ENCODE measurements at regions not wholly inside any gene's neighbourhood (a gene's known extent, or its start where the extent isn't known, plus 50 kb on each side); places are given as distances from the start of the nearest gene placed in this dataset.

DNA sequence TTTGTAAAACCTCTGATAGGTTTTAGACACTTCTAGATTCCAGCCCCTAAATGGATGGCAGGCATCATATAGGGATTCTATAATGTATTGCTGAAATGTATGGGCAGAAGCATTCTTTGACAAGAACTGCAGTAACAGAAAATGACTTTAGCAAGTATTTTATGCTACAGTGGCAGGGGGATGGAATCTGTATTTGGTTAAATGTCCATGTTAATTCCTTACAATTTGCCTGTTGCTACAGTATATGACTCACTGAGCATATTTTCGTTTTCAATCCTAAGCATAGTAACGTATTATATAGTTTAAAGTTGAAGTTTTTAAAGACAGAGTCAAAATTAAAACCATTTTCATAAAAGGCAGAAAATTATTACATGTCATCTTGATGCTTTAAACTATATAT is 150.1 kb downstream of the MEX3B start:
- Histone ChIP-seq H3K79me2 (ENCODE audit: insufficient read depth, low read length) (no peaks in the 10 kb centered on the region), H2AFZ (ENCODE audit: low read depth, low read length) (no peak overlapping the region), H3K4me3 (ENCODE audit: low read depth in 1 of 2, low read length in 2 of 2) (no peak overlapping the region), H3K27ac (ENCODE audit: low read length) (no peak overlapping the region), H3K4me2 (ENCODE audit: insufficient read depth, low read length) (no peak overlapping the region), H3K9ac (ENCODE audit: low read depth, low read length) (no peak overlapping the region), H3K9me3 (ENCODE audit: insufficient read depth, low read length, severe bottlenecking) (no peaks in the 10 kb centered on the region), H3K36me3 (ENCODE audit: insufficient read depth, low read length) (no peaks in the 10 kb centered on the region), H3K27me3 (ENCODE audit: insufficient read depth, low read length, poor library complexity) (no peaks in the 10 kb centered on the region), H4K20me1 (ENCODE audit: insufficient read depth, low read length) (no peaks in the 10 kb centered on the region), H3K4me1 (ENCODE audit: insufficient read depth, low read length) (no peaks in the 10 kb centered on the region)
- no peak for TF ChIP-seq CTCF (IDR thresholded peaks at IDR 0.05; ENCODE audit: borderline replicate concordance, extremely low read depth, low read length, poor library complexity, severe bottlenecking)
- TF ChIP-seq EZH2 (IDR thresholded peaks at IDR 0.05; ENCODE audit: borderline replicate concordance, low read depth, low read length, severe bottlenecking), result no peak
- DNase-seq (no peak), ATAC-seq (ENCODE audit: insufficient read depth, low read depth) (no peak)

DNA sequence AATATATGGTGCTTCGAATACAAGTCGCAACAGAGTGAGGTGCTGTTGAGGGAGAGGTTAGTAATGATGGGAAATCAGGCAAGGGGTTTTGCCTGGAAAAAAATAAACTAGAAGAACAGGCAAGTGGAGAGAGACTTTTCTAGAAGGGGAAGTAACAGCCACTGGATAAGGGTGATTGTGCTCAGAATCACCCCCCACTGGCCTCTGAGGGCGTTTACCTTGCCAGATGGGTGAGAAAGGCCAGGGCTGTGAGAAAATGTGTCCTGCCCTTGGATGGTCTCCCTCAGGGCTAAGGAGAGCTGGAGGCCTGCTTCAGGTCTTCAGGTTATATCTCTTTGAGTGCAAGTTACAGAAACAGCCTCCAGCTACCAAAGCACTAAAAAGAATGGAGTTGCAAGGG is 151.8 kb downstream of the MEX3B start:
- Histone ChIP-seq H3K36me3 (ENCODE audit: insufficient read depth, low read length) (no peaks in the 10 kb centered on the region), H3K9ac (ENCODE audit: low read depth, low read length) (no peak overlapping the region), H3K4me2 (ENCODE audit: insufficient read depth, low read length) (no peak overlapping the region), H3K27ac (ENCODE audit: low read length) (no peak overlapping the region), H3K4me3 (ENCODE audit: low read depth in 1 of 2, low read length in 2 of 2) (no peak overlapping the region), H3K4me1 (ENCODE audit: insufficient read depth, low read length) (no peaks in the 10 kb centered on the region), H2AFZ (ENCODE audit: low read depth, low read length) (no peak overlapping the region), H3K27me3 (ENCODE audit: insufficient read depth, low read length, poor library complexity) (no peaks in the 10 kb centered on the region), H3K79me2 (ENCODE audit: insufficient read depth, low read length) (no peaks in the 10 kb centered on the region), H4K20me1 (ENCODE audit: insufficient read depth, low read length) (no peaks in the 10 kb centered on the region), H3K9me3 (ENCODE audit: insufficient read depth, low read length, severe bottlenecking) (no peaks in the 10 kb centered on the region)
- ATAC-seq (ENCODE audit: insufficient read depth, low read depth), result no peak
- DNase-seq, result no peak
- TF ChIP-seq CTCF (IDR thresholded peaks at IDR 0.05; ENCODE audit: borderline replicate concordance, extremely low read depth, low read length, poor library complexity, severe bottlenecking) (no peak), EZH2 (IDR thresholded peaks at IDR 0.05; ENCODE audit: borderline replicate concordance, low read depth, low read length, severe bottlenecking) (no peak)

- no peak for TF ChIP-seq EZH2 (IDR thresholded peaks at IDR 0.05; ENCODE audit: borderline replicate concordance, low read depth, low read length, severe bottlenecking)
- no peak for TF ChIP-seq CTCF (IDR thresholded peaks at IDR 0.05; ENCODE audit: borderline replicate concordance, extremely low read depth, low read length, poor library complexity, severe bottlenecking)
- Histone ChIP-seq H3K4me1 (ENCODE audit: insufficient read depth, low read length) (no peaks in the 10 kb centered on the region), H3K27me3 (ENCODE audit: insufficient read depth, low read length, poor library complexity) (no peaks in the 10 kb centered on the region), H3K27ac (ENCODE audit: low read length) (no peak overlapping the region), H3K9ac (ENCODE audit: low read depth, low read length) (no peak overlapping the region), H3K4me3 (ENCODE audit: low read depth in 1 of 2, low read length in 2 of 2) (no peak overlapping the region), H3K9me3 (ENCODE audit: insufficient read depth, low read length, severe bottlenecking) (no peaks in the 10 kb centered on the region), H3K36me3 (ENCODE audit: insufficient read depth, low read length) (no peaks in the 10 kb centered on the region), H3K4me2 (ENCODE audit: insufficient read depth, low read length) (no peak overlapping the region), H4K20me1 (ENCODE audit: insufficient read depth, low read length) (no peaks in the 10 kb centered on the region), H3K79me2 (ENCODE audit: insufficient read depth, low read length) (no peaks in the 10 kb centered on the region), H2AFZ (ENCODE audit: low read depth, low read length) (no peak overlapping the region)
- DNase-seq (no peak), ATAC-seq (ENCODE audit: insufficient read depth, low read depth) (no peak)
Observed at GRCh38 chr15:81893182-81893835, 152.5 kb downstream of the MEX3B start.

All from DND-41 (cell line).